CD4-positive, alpha-beta T cell (primary cell): ENCODE measurements at regions not wholly inside any gene's neighbourhood (a gene's known extent, or its start where the extent isn't known, plus 50 kb on each side); places are given as distances from the start of the nearest gene placed in this dataset.

ENCODE experiments used
- ATAC-seq: fragments of 200-7000 bp; cut with Tn5 transposase; one replicate; pipeline ENCODE4 v1.10.0; 2022; ENCODE audit warnings: mild to moderate bottlenecking; ENCODE audit not compliant: poor library complexity
- CTCF ChIA-PET: fragments of 350-600 bp; sonication (Branson Sonifier 250); formaldehyde crosslinking; loops from one replicate; lab custom pipeline; 2021; ENCODE audit warnings: antibody characterized with exemption, inconsistent platforms; lab: Charles Lee
- POLR2A ChIA-PET: fragments of 350-600 bp; sonication (Branson Sonifier 250); formaldehyde crosslinking; loops from one replicate; lab custom pipeline; 2021; ENCODE audit warnings: antibody characterized with exemption, inconsistent platforms; lab: Charles Lee
- DNase-seq, 14 experiments: peaks; one replicate each; pipeline ENCODE4 v3.0.0-alpha.2; 2013 to 2020; ENCODE audit warnings: mixed read lengths in 2 of 14
- H3K27ac ChIP-seq, 2 donors: one replicate each; pipeline versions ENCODE4 v1.5.1 to v1.7.0; 2013; ENCODE audit warnings: low read length in 2 of 2, low read depth in 1 of 2, mild to moderate bottlenecking in 1 of 2
- H3K27me3 ChIP-seq, 2 experiments: 1 replicate in 1 of 2; 2 replicates in 1 of 2; pipeline versions ENCODE4 v1.6.1 to v1.7.0; 2013; ENCODE audit warnings: low read length in 2 of 2, control low read depth in 1 of 2, mild to moderate bottlenecking in 1 of 2, moderate library complexity in 1 of 2; ENCODE audit not compliant: insufficient read depth in 2 of 2, control insufficient read depth in 1 of 2
- H3K36me3 ChIP-seq: one replicate; pipeline ENCODE4 v1.6.1; 2013; ENCODE audit warnings: low read length, control low read depth; ENCODE audit not compliant: insufficient read depth
- H3K4me1 ChIP-seq: one replicate; pipeline ENCODE4 v1.6.1; 2013; ENCODE audit warnings: low read length, control low read depth; ENCODE audit not compliant: insufficient read depth
- H3K4me3 ChIP-seq: one replicate; pipeline ENCODE4 v1.5.1; 2013; ENCODE audit warnings: mild to moderate bottlenecking, low read length, moderate library complexity
- H3K9me3 ChIP-seq, 2 experiments: 1 replicate in 1 of 2; 2 replicates in 1 of 2; pipeline versions ENCODE4 v1.6.1 to v1.7.0; 2013; ENCODE audit warnings: low read length in 2 of 2, mild to moderate bottlenecking in 2 of 2, control low read depth in 1 of 2, moderate library complexity in 1 of 2; ENCODE audit not compliant: control insufficient read depth in 1 of 2, insufficient read depth in 1 of 2
- H3K27ac Mint-ChIP-seq: one replicate; pipeline ENCODE4 v1.8.0; 2020; ENCODE audit warnings: mixed read lengths
- H3K27me3 Mint-ChIP-seq: one replicate; pipeline ENCODE4 v1.8.0; 2021; ENCODE audit warnings: mixed read lengths
- H3K36me3 Mint-ChIP-seq: one replicate; pipeline ENCODE4 v1.8.0; 2021; ENCODE audit warnings: low read depth, mixed read lengths
- H3K4me1 Mint-ChIP-seq: one replicate; pipeline ENCODE4 v1.8.0; 2021; ENCODE audit warnings: low read depth, mixed read lengths
- H3K4me3 Mint-ChIP-seq: one replicate; pipeline ENCODE4 v1.8.0; 2020; ENCODE audit warnings: mild to moderate bottlenecking, mixed read lengths
- H3K9me3 Mint-ChIP-seq: one replicate; pipeline ENCODE4 v1.8.0; 2020; ENCODE audit warnings: mixed read lengths
- CTCF ChIP-seq: fragments of 200-600 bp; IDR thresholded peaks from one replicate; pipeline ENCODE4 v1.8.0; 2022; ENCODE audit warnings: antibody characterized with exemption, mild to moderate bottlenecking
- intact Hi-C, 2 experiments: fragments of 100-400 bp; cut with DNase I in 1 of 2; cut with micrococcal nuclease in 1 of 2; formaldehyde crosslinking; loops; one replicate each; pipeline versions ENCODE4 v1.15.1 to v1.9.0; 2023 to 2025; cut with DNase I, micrococcal nuclease

- Mint-ChIP-seq H3K9me3 (peaks cover 9% of the 10 kb centered on the region), H3K27me3 (no peaks in the 10 kb centered on the region), H3K27ac (no peak overlapping the region), H3K4me1 (no peaks in the 10 kb centered on the region), H3K36me3 (no peaks in the 10 kb centered on the region), H3K4me3 (no peak overlapping the region)
- Histone ChIP-seq H3K4me1 (no peaks in the 10 kb centered on the region), H3K27ac (no peak overlapping the region), H3K36me3 (no peaks in the 10 kb centered on the region), H3K9me3 (no peaks in the 10 kb centered on the region), H3K27me3 (no peaks in the 10 kb centered on the region), H3K4me3 (no peak overlapping the region)
- no peak for DNase-seq
- ATAC-seq: no peak
- POLR2A ChIA-PET: no interaction called here
- CTCF ChIA-PET: no interaction called here
- no peak for TF ChIP-seq CTCF
- intact Hi-C loops: no loop called here
These were observed 382.7 kb upstream of the GALNTL6 start for GRCh38 chr4:171430495-171430894.

- no peak overlapping the region for H3K4me3 ChIP-seq
- intact Hi-C loops: no loop called here
- no peak for TF ChIP-seq CTCF
- Mint-ChIP-seq H3K27me3 (no peaks in the 10 kb centered on the region), H3K27ac (no peak overlapping the region), H3K4me1 (no peaks in the 10 kb centered on the region), H3K9me3 (peaks cover 11% of the 10 kb centered on the region), H3K36me3 (no peaks in the 10 kb centered on the region), H3K4me3 (no peak overlapping the region)
- CTCF ChIA-PET: no interaction called here
- POLR2A ChIA-PET: no interaction called here
- no peak overlapping the region for H3K27ac ChIP-seq
- H3K36me3 ChIP-seq: no peaks in the 10 kb centered on the region
- ATAC-seq: no peak
- DNase-seq: no peak
- peaks cover 0 to 15% of the 10 kb centered on the region in 2 experiments for H3K9me3 ChIP-seq
- no peaks in the 10 kb centered on the region for H3K4me1 ChIP-seq
- H3K27me3 ChIP-seq: no peaks in the 10 kb centered on the region
These were observed 416.0 kb upstream of the GALNTL6 start for GRCh38 chr4:171397175-171397574.

GRCh38 chr4:171390626-171391025 is 422.6 kb upstream of the GALNTL6 start:
- Histone ChIP-seq H3K9me3 (peaks cover 0 to 8% of the 10 kb centered on the region in 2 experiments), H3K27me3 (no peaks in the 10 kb centered on the region), H3K4me3 (no peak overlapping the region), H3K4me1 (no peaks in the 10 kb centered on the region), H3K27ac (no peak overlapping the region), H3K36me3 (no peaks in the 10 kb centered on the region)
- intact Hi-C loops: no loop called here
- ATAC-seq (no peak), DNase-seq (no peak)
- H3K27ac Mint-ChIP-seq: no peak overlapping the region
- CTCF ChIA-PET: no interaction called here
- TF ChIP-seq CTCF: no peak
- no peaks in the 10 kb centered on the region for H3K36me3 Mint-ChIP-seq
- POLR2A ChIA-PET: no interaction called here
- H3K9me3 Mint-ChIP-seq: peaks cover 15% of the 10 kb centered on the region
- no peaks in the 10 kb centered on the region for H3K27me3 Mint-ChIP-seq
- no peaks in the 10 kb centered on the region for H3K4me1 Mint-ChIP-seq
- no peak overlapping the region for H3K4me3 Mint-ChIP-seq
